DMS153 treated with DMSO at 0.1 percent for 48 hours (cell line): ENCODE measurements at regions not wholly inside any gene's neighbourhood (a gene's known extent, or its start where the extent isn't known, plus 50 kb on each side); places are given as distances from the start of the nearest gene placed in this dataset.
"Not testable (repeated sequence)": the region's sequence is repeated elsewhere in the genome, so short reads cannot be mapped to it uniquely, and the experiment has no call there.

Experiments
- DNase-seq: peaks from one replicate; lab custom pipeline; 2025; ENCODE audit not compliant: unreplicated experiment; lab: John Stamatoyannopoulos, UW

- no peak for DNase-seq
Observed at GRCh38 chr18:1528964-1529509, 624.4 kb downstream of the ADCYAP1 start.

- DNase-seq, result no peak
Observed at GRCh38 chr18:1530650-1531049, 626.0 kb downstream of the ADCYAP1 start.

DNA sequence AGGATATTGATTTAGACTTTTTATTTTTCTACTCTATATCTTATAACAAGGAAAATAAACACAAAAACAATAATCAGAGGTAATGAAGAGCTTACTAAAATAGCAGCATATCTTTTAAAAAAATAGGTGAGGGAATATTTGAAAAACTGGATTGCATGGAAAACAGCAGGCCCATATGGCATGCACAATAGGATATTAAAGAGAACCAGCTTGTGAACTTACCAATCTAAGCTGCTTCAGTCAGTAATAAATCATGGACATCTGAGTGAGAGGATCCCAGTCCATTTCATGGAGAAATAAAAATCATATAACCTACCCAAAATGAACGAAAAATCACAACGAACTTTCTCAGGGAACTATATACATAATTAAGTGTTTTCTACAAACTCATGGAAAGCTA lies 634.6 kb downstream of the ADCYAP1 start:
- DNase-seq, result no peak

GRCh38 chr18:1541478-1541877 lies 636.8 kb downstream of the ADCYAP1 start:
- DNase-seq, result no peak

DNA sequence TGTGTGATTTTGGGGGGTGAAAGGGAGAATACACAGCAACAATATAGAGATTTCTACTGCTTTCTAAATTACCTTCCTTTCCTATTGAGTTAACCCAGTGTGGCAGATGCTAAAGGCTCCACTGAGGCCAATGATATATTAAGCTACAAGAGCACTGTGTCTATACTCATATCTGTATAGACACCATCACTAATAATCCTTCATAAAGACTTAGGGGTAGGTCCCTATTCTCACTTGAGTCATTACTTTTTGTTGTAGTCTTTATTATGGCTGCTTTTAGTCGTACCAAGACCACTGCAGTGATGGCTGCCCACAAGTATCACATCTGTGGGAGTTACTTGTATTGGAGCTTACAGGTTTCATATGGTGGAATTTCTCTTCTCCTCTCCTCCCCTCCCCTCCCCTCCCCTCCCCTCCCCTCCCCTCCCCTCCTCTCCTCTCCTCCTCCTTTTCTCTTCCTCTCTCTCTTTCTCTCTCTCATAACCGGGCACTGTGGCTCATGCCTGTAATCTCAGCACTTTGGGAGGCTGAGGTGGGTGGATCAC lies 637.6 kb downstream of the ADCYAP1 start:
- DNase-seq, result no peak

DNA sequence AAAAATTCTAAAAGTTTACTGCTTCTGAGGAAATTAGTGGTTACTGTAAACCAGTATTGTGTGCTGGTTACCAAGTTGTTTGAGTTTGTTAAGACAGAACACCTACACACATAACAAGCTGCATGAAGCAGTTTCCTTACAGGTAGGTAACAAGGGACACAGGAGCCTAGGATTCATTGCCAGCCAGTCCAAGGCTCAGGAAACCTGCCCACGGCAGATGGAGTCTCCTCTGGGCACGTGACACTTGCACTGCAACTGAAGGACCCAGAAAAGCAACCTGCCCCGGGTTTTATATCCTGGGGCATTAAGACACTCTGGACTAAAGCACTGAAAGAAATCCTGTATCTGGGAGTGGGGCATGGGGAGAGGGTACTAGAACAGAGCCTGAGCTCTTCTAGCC lies 639.3 kb downstream of the ADCYAP1 start:
- no peak for DNase-seq

DNA sequence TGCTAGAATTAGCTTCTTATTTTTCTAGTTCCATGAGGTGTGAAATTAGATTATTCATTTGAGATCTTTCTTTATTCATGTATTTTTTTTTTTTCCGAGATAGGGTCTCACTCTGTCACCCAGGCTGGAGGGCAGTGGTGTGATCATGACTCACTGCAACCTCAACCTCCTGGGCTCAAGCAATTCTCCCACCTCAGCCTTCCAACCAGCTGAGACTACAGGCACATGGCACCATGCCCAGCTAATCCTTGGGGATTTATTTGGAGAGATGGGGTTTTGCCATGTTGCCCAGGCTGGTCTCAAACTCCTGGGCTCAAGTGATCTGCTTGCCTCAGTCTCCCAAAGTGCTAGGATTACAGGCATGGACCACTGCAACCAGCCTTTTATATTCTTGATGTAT lies 653.0 kb downstream of the ADCYAP1 start:
- DNase-seq, result not testable (repeated sequence)

DNA sequence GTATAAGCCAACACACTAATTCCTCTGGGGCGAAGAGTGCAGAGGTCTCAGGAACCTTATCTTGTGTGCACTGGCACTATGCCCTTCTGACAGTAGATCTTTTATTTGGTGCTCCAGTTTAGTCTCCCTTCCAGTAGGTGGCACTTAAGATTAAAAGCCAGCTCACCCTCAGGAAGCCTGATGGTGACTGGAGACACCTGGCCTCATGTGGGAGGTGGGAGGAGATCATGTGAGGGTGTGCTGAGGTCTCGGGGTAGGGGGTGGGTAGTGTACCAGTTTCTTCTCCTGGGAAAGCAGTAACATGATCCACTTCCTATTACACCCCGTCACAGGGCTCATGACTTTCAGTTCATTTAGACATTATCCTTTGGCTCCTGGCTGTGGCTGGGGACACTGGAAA lies 654.9 kb downstream of the ADCYAP1 start:
- DNase-seq, result no peak

DNA sequence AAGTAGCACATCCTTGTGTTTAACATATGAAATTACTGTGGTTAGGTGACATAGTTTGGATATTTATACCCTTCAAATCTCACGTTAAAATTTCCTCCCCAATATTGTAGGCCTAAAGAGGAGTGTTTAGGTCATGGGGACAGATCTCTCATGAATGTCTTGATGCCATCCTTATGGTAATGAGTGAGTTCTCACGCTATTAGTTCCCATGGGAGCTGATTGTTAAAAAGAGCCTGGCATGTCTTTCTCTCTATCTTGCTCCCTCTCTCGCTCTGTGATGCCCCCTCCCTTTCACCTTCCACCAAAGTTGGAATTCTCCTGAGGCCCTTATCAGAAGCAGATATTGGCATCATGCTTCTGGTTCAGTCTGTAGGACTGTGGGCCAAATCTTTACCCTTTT lies 660.1 kb downstream of the ADCYAP1 start:
- no peak for DNase-seq

DNA sequence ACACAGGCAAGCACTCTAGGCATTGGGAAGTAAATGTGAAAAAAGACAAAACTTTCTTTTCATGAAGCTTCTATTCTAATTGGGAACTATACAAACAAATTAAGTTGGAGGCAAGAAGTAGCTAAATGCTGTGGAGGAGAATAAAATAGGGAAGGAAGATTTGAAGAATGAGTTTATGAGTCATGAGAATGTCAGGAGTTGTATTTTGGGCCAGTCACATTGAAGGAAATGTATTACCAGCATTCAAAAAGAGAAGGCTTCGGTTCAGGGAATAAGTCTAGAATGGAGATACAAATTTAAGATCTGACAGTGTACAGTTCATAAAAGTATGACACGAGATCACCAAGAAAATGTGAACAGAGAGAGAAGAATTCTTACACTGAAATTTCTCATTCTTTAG lies 666.5 kb downstream of the ADCYAP1 start:
- DNase-seq, result no peak

- DNase-seq, result no peak
Observed at GRCh38 chr18:1573732-1574131, 669.1 kb downstream of the ADCYAP1 start.

GRCh38 chr18:1575084-1575483 lies 670.4 kb downstream of the ADCYAP1 start:
- DNase-seq, result no peak

- DNase-seq, result no peak
Observed at GRCh38 chr18:1578505-1578904, 673.8 kb downstream of the ADCYAP1 start.

GRCh38 chr18:1581581-1581980 lies 676.9 kb downstream of the ADCYAP1 start:
- no peak for DNase-seq

DNA sequence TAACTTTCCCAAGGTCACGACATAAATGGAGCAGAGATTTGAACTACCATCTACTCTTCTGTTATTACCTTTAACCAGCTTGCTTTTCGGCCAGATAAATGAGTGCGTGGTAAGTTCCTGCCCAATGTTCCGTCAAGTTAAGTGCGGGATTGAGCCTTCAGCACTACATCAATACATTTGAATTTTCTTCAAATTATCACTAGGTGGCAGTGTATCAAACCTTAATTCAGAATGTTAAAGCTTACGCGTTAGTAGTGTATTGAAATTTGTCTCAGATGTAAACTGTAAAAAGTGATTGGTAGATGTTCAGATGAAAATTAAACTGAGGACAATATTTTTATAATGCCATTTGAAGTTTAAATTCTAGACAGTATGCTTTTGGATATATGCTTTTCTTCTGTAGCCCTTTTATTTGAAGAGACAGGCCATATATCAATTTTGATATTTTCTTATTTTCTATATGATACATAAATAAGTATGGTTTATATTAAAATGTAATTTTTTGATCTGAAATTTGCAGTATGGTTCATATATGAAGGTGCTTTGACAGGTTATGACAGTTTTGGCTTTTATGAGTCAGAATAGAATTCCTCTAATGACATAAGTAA lies 681.3 kb downstream of the ADCYAP1 start:
- DNase-seq, result no peak

- no peak for DNase-seq
Observed at GRCh38 chr18:1593091-1593490, 688.4 kb downstream of the ADCYAP1 start.

DNA sequence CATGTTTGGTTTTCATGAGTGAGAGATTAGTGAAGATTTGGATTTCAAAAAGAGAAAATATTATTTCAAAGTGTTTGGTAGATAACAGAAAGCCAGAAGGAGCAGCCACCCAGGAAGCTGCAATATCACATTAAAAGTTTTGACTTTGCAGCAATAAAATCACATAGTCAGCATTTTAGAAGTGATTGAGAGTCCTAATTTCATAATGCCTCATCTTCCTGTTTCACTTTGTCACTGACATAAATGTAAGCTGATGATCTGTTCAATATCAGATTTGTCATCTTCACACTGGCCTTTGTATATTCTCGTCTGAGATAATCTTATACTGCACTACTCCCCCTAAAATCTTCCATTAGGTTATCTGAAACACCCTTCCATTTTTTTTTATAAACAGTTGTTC lies 690.5 kb downstream of the ADCYAP1 start:
- DNase-seq, result no peak

GRCh38 chr18:1599196-1599595 lies 694.5 kb downstream of the ADCYAP1 start:
- DNase-seq, result no peak

DNA sequence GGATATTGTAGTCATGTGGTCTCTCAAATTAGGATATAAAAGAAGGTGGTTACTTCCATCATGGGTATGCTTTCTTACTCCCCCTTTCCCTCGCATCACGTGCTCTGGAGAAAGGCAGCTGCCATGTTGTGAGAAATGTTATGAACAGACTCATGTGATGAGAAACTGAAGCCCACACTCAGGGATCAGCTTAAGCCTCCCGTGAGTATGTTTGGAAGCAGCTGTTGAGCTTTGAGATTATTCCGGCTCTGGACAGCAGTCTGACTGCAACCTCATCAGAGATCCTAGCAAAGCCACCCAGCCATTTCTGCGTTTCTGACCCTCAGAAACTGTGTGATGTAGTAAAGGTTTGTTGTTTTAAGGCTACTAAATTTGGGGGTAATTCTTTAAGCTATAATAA lies 700.1 kb downstream of the ADCYAP1 start:
- DNase-seq, result no peak

GRCh38 chr18:1618364-1618763 lies 713.7 kb downstream of the ADCYAP1 start:
- no peak for DNase-seq

DNA sequence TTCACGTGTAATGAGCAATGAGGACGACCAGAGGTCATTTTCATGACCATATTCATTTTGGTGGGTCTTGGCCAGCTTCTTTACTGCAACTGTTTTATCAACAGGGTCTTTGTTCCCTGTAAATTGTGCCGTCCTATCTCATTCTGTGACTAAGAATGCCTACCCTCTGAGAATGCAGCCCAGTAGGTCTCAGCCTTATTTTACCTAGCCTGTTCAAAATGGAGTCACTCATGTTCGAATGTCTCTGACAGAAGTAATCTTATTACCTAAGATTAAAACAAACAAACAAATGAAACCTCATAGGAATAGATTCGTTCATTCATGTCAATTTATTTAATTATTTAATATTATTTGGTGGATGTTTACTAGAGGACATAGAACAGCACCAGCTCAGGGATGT lies 714.8 kb downstream of the ADCYAP1 start:
- no peak for DNase-seq

DNA sequence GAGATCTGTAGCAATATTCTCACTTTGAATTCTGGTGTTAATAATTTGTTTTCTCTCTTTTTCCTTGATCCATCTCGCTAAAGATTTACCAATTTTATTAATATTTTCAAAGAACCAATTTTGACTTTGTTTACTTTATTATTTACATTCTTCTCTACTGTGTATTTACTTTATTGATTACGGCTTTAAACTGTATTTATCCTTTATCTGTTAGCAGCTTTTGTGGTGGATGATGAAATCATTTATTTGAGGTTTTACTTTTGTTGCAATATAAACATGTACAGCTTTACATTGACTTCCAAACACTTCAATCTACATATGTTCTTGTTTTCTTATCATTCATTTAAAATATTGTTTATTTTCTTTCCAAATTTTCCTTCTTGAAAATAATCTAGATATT lies 719.9 kb downstream of the ADCYAP1 start:
- no peak for DNase-seq

GRCh38 chr18:1627494-1627893 lies 722.8 kb downstream of the ADCYAP1 start:
- DNase-seq, result no peak
